ENCODE measurements at regions not wholly inside any gene's neighbourhood (a gene's known extent, or its start where the extent isn't known, plus 50 kb on each side); places are given as distances from the start of the nearest gene placed in this dataset.

- TF ChIP-seq CHD7 (IDR thresholded peaks at IDR 0.05; ENCODE audit: insufficient replicate concordance, low read length) (no peak), BACH1 (IDR thresholded peaks at IDR 0.05; ENCODE audit: low read length) (no peak), NRF1 (IDR thresholded peaks at IDR 0.05; ENCODE audit: low read depth, low read length) (no peak), TCF12 (IDR thresholded peaks at IDR 0.05; ENCODE audit: low read depth, low read length) (no peak), ZNF274 (IDR thresholded peaks at IDR 0.05; ENCODE audit: borderline replicate concordance, extremely low read depth, low read length) (no peak), RBBP5 (IDR thresholded peaks at IDR 0.05; ENCODE audit: borderline replicate concordance, low read depth, low read length) (no peak), KDM5A (IDR thresholded peaks at IDR 0.05; ENCODE audit: low read length) (no peak)
These were observed 189.2 kb upstream of the ADGRB3 start (continued) for GRCh38 chr6:68445926-68446325.

Measured in H1 (cell line).